GM19372 (cell line): ENCODE measurements at regions not wholly inside any gene's neighbourhood (a gene's known extent, or its start where the extent isn't known, plus 50 kb on each side); places are given as distances from the start of the nearest gene placed in this dataset.

Source experiments
- ATAC-seq: cut with Tn5 transposase; IDR thresholded peaks from one replicate; pipeline ENCODE4 v1.9.1; 2021; ENCODE audit warnings: mild to moderate bottlenecking, low read depth, moderate library complexity; ENCODE audit not compliant: unreplicated experiment

GRCh38 chr2:15802657-15803542 is 137.4 kb upstream of the MYCN start:
- no peak for ATAC-seq

- no peak for ATAC-seq
Observed at GRCh38 chr2:15803543-15804245, 136.7 kb upstream of the MYCN start.

- ATAC-seq, result no peak
Observed at GRCh38 chr2:15804246-15804619, 136.1 kb upstream of the MYCN start.

- no peak for ATAC-seq
Observed at GRCh38 chr2:15804691-15805090, 135.7 kb upstream of the MYCN start.

- ATAC-seq, result no peak
Observed at GRCh38 chr2:15805206-15805605, 135.1 kb upstream of the MYCN start.

GRCh38 chr2:15805772-15806171 is 134.6 kb upstream of the MYCN start:
- ATAC-seq, result no peak

GRCh38 chr2:15806801-15807417 is 133.4 kb upstream of the MYCN start:
- ATAC-seq, result no peak

GRCh38 chr2:15807418-15808203 is 132.7 kb upstream of the MYCN start:
- no peak for ATAC-seq

GRCh38 chr2:15808204-15808910 is 132.0 kb upstream of the MYCN start:
- ATAC-seq, result no peak

- ATAC-seq, result no peak
Observed at GRCh38 chr2:15808944-15809343, 131.4 kb upstream of the MYCN start.

GRCh38 chr2:15809404-15809803 is 130.9 kb upstream of the MYCN start:
- ATAC-seq, result no peak

- no peak for ATAC-seq
Observed at GRCh38 chr2:15810477-15811150, 129.7 kb upstream of the MYCN start.

- no peak for ATAC-seq
Observed at GRCh38 chr2:15811367-15811766, 129.0 kb upstream of the MYCN start.

- no peak for ATAC-seq
Observed at GRCh38 chr2:15812187-15812780, 128.1 kb upstream of the MYCN start.

GRCh38 chr2:15813481-15814266 is 126.7 kb upstream of the MYCN start:
- no peak for ATAC-seq

- no peak for ATAC-seq
Observed at GRCh38 chr2:15814403-15814802, 125.9 kb upstream of the MYCN start.

- no peak for ATAC-seq
Observed at GRCh38 chr2:15814946-15815345, 125.4 kb upstream of the MYCN start.

- no peak for ATAC-seq
Observed at GRCh38 chr2:15816226-15816625, 124.1 kb upstream of the MYCN start.
